ENCODE measurements at regions not wholly inside any gene's neighbourhood (a gene's known extent, or its start where the extent isn't known, plus 50 kb on each side); places are given as distances from the start of the nearest gene placed in this dataset.
A peak's percentile ranks its signal among the peaks of the same experiment; 100 is the strongest.

- TF ChIP-seq POLR2AphosphoS5 (IDR thresholded peaks at IDR 0.05) (no peak), CTCF (IDR thresholded peaks at IDR 0.05) (no peak), POLR2A (IDR thresholded peaks at IDR 0.05) (no peak)
- DNase-seq (ENCODE audit: low spot score in 2 of 2), result no peak
- no peaks in the 10 kb centered on the region for H3K9me3 ChIP-seq
- H3K27ac ChIP-seq, result no peak overlapping the region
- H3K4me3 ChIP-seq, result no peak overlapping the region
- intact Hi-C loops (cut with DNase I; ENCODE audit: low total_unique reads), result no loop called here
- no peaks in the 10 kb centered on the region for H3K4me1 ChIP-seq
- H3K36me3 ChIP-seq, result no peaks in the 10 kb centered on the region
- no peaks in the 10 kb centered on the region for H3K27me3 ChIP-seq
Observed at GRCh38 chr11:11220786-11221185, 132.3 kb downstream of the CSNK2A3 start.

DNA sequence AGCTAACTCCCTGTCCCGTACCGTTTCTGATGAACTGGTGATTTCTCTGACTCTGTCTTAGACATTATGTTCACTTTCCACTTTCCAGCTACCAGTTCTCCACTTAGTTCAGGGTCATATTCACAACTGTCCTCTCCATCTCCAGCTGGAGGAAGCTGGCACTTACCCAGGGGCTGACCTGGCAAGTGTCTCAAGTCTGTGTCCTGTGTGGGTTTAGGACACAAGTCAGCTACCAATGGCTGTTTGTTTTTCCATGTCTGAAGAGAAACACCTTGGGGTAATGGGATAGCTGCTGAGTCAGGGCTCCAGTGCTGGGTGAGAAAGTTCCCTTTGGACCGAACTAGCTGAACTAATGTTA is 134.4 kb downstream of the CSNK2A3 start:
- Histone ChIP-seq H3K36me3 (no peaks in the 10 kb centered on the region), H3K4me3 (no peak overlapping the region), H3K4me1 (no peaks in the 10 kb centered on the region), H3K9me3 (no peaks in the 10 kb centered on the region), H3K27me3 (no peaks in the 10 kb centered on the region), H3K27ac (no peak overlapping the region)
- peak; percentile 43 to 78 for DNase-seq (ENCODE audit: low spot score in 2 of 2)
- intact Hi-C loops (cut with DNase I; ENCODE audit: low total_unique reads), result no loop called here
- TF ChIP-seq POLR2AphosphoS5 (IDR thresholded peaks at IDR 0.05) (no peak), POLR2A (IDR thresholded peaks at IDR 0.05) (no peak), CTCF (IDR thresholded peaks at IDR 0.05) (no peak)

- intact Hi-C loops (cut with DNase I; ENCODE audit: low total_unique reads), result no loop called here
- no peak overlapping the region for H3K27ac ChIP-seq
Observed at GRCh38 chr11:11217929-11218628, 135.0 kb downstream of the CSNK2A3 start.

GRCh38 chr11:11217289-11217928 is 135.6 kb downstream of the CSNK2A3 start:
- H3K27me3 ChIP-seq, result no peaks in the 10 kb centered on the region
- no peaks in the 10 kb centered on the region for H3K36me3 ChIP-seq
- intact Hi-C loops (cut with DNase I; ENCODE audit: low total_unique reads), result no loop called here
- H3K4me1 ChIP-seq, result no peaks in the 10 kb centered on the region
- no peak overlapping the region for H3K27ac ChIP-seq
- H3K4me3 ChIP-seq, result no peak overlapping the region
- no peak for DNase-seq (ENCODE audit: low spot score in 2 of 2)
- TF ChIP-seq POLR2AphosphoS5 (IDR thresholded peaks at IDR 0.05), result no peak
- no peak for TF ChIP-seq POLR2A (IDR thresholded peaks at IDR 0.05)
- no peak for TF ChIP-seq CTCF (IDR thresholded peaks at IDR 0.05)
- H3K9me3 ChIP-seq, result no peaks in the 10 kb centered on the region

More at GRCh38 chr11:11217929-11218628, 135.0 kb downstream of the CSNK2A3 start:
- no peak for DNase-seq (ENCODE audit: low spot score in 2 of 2)
- Histone ChIP-seq H3K4me1 (no peaks in the 10 kb centered on the region), H3K4me3 (no peak overlapping the region), H3K27me3 (no peaks in the 10 kb centered on the region), H3K36me3 (no peaks in the 10 kb centered on the region), H3K9me3 (no peaks in the 10 kb centered on the region)
- TF ChIP-seq POLR2A (IDR thresholded peaks at IDR 0.05), result no peak
- no peak for TF ChIP-seq POLR2AphosphoS5 (IDR thresholded peaks at IDR 0.05)
- no peak for TF ChIP-seq CTCF (IDR thresholded peaks at IDR 0.05)

GRCh38 chr11:11215944-11216343 is 137.1 kb downstream of the CSNK2A3 start:
- Histone ChIP-seq H3K4me3 (no peak overlapping the region), H3K36me3 (no peaks in the 10 kb centered on the region), H3K27ac (no peak overlapping the region), H3K9me3 (no peaks in the 10 kb centered on the region), H3K27me3 (no peaks in the 10 kb centered on the region), H3K4me1 (peaks cover 0 to 8% of the 10 kb centered on the region in 2 donors)
- TF ChIP-seq POLR2AphosphoS5 (IDR thresholded peaks at IDR 0.05) (no peak), POLR2A (IDR thresholded peaks at IDR 0.05) (no peak)
- intact Hi-C loops (cut with DNase I; ENCODE audit: low total_unique reads), result no loop called here
- no peak for DNase-seq (ENCODE audit: low spot score in 2 of 2)
